ENCODE measurements at regions not wholly inside any gene's neighbourhood (a gene's known extent, or its start where the extent isn't known, plus 50 kb on each side); places are given as distances from the start of the nearest gene placed in this dataset.
A peak's percentile ranks its signal among the peaks of the same experiment; 100 is the strongest.

DNA sequence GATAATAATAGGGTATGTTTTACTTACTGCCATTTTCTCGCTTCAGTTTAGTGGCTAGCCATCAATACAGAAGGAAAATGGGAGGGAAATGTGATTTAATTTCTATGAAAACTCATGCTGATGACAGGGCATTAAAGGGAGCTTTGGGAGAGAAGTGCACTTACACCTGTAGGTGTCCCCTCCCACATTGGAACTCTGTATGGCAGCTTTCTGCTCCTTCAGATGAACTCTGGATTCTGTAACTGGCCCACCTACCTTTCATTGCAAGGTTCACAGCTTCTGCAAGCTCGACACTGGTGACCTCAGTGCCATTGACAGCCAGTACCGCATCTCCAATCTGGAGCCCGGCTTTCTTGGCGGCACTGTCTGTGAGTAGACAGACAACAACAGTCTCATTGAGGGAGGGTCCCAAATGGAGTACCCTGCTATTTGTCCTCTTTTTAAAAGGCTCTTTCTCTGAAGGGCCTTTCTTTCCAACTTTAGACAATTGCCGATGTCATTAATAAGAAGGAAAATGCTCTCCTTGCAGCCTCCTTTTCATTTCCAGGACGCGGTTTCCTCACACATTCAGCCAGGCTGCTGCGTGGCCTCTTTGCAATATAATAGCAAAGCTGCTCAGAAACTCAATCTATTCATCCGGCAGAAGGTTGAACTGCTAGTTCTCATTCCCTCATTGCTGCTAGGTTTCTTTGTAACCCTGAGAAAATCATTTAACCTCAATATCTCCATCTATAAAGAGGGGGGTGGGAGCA lies 63.6 kb downstream of the NUDT12 start:
- FAIRE-seq, result no peak

DNA sequence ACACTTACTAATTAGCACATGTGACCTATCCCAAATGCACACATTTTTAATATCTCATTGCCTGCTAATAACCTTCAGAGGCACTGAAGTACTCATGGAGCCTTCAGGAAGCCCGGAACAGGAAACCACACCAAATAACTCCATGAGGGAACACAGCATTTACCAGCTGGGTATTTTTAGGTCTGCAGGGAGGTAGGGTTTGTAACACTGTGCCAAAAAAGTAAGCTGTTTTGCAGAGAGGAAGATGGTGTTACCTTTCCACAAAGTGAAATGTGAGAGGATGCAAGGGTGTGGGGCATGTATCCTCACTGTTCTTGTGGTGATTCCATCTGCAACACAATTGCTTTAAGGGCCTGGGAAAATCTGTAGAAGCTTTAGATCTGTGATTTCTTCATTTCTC lies 64.4 kb downstream of the NUDT12 start:
- no peak for DNase-seq (ENCODE audit: insufficient read length, low spot score)
- no peak for FAIRE-seq

More for the DNA sequence above, 63.6 kb downstream of the NUDT12 start:
- DNase-seq (ENCODE audit: insufficient read length, low spot score), result no peak

DNA sequence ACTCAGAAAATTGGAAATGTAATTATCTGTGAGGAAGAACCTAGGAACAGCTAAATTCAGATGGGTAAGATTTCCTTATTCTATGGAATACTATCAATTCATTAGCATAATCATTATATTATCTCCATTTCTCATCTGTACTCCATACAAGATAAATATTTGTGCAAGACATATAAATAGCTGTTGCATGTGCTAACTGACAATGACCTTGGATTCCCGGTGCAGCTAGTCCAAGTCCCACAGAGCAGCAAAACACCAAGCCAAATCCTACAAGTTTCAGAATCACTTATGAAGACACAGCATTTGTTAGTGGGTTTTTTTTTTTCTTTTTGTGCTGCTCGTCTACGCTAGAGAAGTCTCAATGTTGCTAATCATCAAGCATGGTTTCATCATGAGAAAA lies 64.8 kb downstream of the NUDT12 start:
- DNase-seq (ENCODE audit: insufficient read length, low spot score) (no peak), FAIRE-seq (no peak)

GRCh38 chr5:103490030-103490739 lies 72.4 kb downstream of the NUDT12 start:
- no peak for FAIRE-seq
- DNase-seq (ENCODE audit: insufficient read length, low spot score), result no peak

GRCh38 chr5:103489307-103489706 lies 73.3 kb downstream of the NUDT12 start:
- DNase-seq (ENCODE audit: insufficient read length, low spot score), result no peak
- no peak for FAIRE-seq

- DNase-seq (ENCODE audit: insufficient read length, low spot score) (no peak), FAIRE-seq (no peak)
Observed at GRCh38 chr5:103487822-103488493, 74.6 kb downstream of the NUDT12 start.

GRCh38 chr5:103487218-103487617 lies 75.4 kb downstream of the NUDT12 start:
- no peak for DNase-seq (ENCODE audit: insufficient read length, low spot score)

DNA sequence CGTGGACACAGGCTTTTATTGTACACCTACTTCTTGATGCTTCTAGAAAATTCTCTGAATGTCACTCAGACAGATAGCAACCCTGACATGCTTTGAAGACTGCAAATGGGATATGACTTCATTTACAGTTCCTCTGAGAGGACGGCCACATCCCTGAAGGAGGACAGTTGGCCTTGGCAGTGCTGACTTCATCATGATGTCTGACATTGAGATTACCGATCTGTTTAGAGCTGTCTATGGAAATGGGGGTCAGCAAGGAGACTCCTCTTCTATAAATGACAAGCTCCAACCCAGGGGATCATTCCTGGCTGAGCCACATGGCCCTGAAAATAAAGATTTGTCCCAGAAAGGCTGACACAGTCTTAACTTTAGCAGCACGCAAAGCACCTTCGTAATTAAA lies 75.8 kb downstream of the NUDT12 start:
- FAIRE-seq (no peak), DNase-seq (ENCODE audit: insufficient read length, low spot score) (no peak)

More at GRCh38 chr5:103487218-103487617, 75.4 kb downstream of the NUDT12 start:
- FAIRE-seq, result no peak

- DNase-seq (ENCODE audit: insufficient read length, low spot score) (no peak), FAIRE-seq (no peak)
Observed at GRCh38 chr5:103480246-103480645, 82.3 kb downstream of the NUDT12 start.

DNA sequence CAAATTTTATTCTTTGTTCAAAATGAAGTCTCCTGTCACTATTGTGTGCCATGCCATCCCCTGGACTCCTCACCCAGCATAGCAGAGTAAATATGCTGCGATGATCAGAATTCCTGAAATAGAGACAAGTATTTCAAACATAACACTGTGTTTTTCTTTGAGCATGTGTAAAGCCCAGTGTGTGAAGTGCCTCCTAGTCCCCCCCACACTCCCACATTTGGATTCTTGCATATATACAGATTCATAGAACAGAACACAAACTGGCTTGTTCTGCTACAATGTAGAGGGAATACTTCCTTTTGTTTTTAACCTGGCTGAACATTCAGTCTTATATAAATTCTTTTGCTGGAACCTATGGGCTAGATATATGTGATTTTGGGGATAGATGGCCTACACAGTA lies 84.9 kb downstream of the NUDT12 start:
- no peak for FAIRE-seq
- DNase-seq (ENCODE audit: insufficient read length, low spot score), result no peak

- DNase-seq (ENCODE audit: insufficient read length, low spot score), result no peak
- FAIRE-seq, result no peak
Observed at GRCh38 chr5:103476811-103477210, 85.8 kb downstream of the NUDT12 start.

DNA sequence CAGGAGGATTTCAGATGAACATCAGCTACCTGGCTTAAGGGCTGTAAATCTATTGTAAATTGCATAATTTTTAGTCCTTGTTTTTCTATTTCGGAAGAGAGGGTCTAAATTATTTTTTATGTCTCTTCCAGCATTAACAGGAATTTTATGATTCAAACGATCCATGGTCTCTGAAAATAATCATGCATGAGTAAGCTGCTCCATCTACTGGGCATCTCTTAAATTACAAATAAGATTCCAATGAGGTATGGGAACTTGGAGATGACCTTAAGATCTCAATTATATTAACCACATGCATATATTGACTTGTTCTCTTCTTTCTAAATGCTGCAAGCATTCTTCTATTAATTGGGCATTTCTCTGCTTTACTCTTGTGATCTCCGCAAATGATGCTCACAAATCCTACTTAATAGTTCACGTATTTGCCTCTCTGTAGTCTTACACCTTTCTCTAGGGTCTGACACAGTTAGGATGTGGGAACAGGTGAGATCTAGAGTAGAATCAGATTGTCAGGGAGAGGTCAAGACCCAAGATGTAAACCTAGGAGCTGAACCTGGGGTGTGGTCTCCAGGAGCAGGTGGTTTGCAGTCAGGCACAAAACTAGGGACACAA lies 86.9 kb downstream of the NUDT12 start:
- peak; percentile 27 for DNase-seq (ENCODE audit: insufficient read length, low spot score)
- no peak for FAIRE-seq

- FAIRE-seq (no peak), DNase-seq (ENCODE audit: insufficient read length, low spot score) (no peak)
Observed at GRCh38 chr5:103474677-103475076, 87.9 kb downstream of the NUDT12 start.

GRCh38 chr5:103473725-103474124 lies 88.9 kb downstream of the NUDT12 start:
- DNase-seq (ENCODE audit: insufficient read length, low spot score), result no peak
- FAIRE-seq, result no peak

DNA sequence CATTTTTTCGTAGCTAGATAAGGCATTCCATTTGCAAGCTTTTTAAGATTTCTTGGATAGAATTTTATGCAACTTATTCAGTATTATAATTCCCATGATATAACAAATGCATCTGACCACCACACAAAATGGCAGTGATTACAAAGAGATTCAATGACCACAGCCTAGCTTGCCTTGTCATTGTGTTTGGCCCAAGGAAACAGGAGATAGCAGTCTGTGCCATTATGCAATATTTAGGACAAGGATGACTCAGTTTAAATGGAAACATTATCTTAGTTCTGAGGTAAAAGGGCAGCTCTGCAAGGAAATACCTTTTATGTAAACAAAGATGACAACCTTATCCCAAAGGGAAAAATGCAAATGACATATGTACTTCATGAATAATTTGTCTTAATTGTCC lies 89.8 kb downstream of the NUDT12 start:
- FAIRE-seq (no peak), DNase-seq (ENCODE audit: insufficient read length, low spot score) (no peak)

DNA sequence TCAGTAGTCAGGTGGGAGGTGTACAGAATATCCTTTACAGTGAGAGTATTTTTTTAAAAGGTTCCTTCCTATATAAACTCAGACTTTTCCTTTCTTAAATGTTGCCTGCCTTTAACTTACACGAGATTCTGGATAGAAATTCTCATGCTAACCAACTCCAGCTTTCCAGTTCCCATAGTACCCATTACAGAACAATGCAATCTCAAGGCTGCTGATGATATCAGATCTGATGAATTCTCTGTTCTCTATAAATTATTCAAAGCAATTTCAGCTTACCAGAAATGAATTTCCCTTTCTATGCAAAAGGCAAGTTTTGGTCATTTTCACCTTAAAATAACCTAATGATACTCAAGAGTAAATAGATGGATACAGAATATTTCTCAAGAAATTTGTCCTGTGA lies 90.3 kb downstream of the NUDT12 start:
- no peak for DNase-seq (ENCODE audit: insufficient read length, low spot score)
- FAIRE-seq, result no peak

GRCh38 chr5:103469288-103470040 lies 93.1 kb downstream of the NUDT12 start:
- FAIRE-seq (no peak), DNase-seq (ENCODE audit: insufficient read length, low spot score) (no peak)

- no peak for FAIRE-seq
- no peak for DNase-seq (ENCODE audit: insufficient read length, low spot score)
Observed at GRCh38 chr5:103467831-103468230, 94.8 kb downstream of the NUDT12 start.

GRCh38 chr5:103466495-103466894 lies 96.1 kb downstream of the NUDT12 start:
- DNase-seq (ENCODE audit: insufficient read length, low spot score) (no peak), FAIRE-seq (no peak)

DNA sequence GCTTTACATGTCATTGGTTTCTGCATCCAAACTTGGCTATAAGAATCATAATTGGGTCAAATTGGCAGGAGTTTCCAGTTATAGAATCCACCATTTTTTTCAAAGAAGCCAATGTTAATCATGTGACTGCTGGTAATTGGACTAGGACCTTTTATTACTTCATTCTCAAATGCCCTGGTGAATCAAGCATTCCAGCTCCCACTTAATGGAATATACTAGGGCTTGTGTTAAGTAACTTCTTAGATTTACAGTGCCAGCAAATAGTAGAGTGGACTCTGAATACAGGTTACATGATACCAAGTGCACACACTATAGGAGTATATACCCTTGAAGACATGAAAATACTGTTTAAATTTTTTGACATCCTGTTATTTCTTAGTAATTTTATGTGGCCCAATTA lies 96.7 kb downstream of the NUDT12 start:
- FAIRE-seq (no peak), DNase-seq (ENCODE audit: insufficient read length, low spot score) (no peak)
